Endothelial cell of umbilical vein (primary cell): ENCODE measurements at regions not wholly inside any gene's neighbourhood (a gene's known extent, or its start where the extent isn't known, plus 50 kb on each side); places are given as distances from the start of the nearest gene placed in this dataset.

Source experiments
- BruUV-seq: library from RNA; stranded (reverse); fragments of 400-500 nt; replicated peaks from 2 replicates; lab custom pipeline; 2021; lab: Mats Ljungman, UMichigan
- CTCF ChIA-PET: fragments of 300-600, 350-600 bp; sonication (Branson Sonifier 250); formaldehyde crosslinking; loops from one replicate; lab custom pipeline; 2021; ENCODE audit warnings: antibody characterized with exemption, inconsistent platforms; lab: Charles Lee
- POLR2A ChIA-PET: fragments of 300-600, 350-600 bp; sonication (Branson Sonifier 250); formaldehyde crosslinking; loops from one replicate; lab custom pipeline; 2021; ENCODE audit warnings: antibody characterized with exemption, inconsistent platforms; lab: Charles Lee
- DNase-seq: peaks from one replicate; pipeline ENCODE4 v3.0.0-alpha.2; 2011; ENCODE audit warnings: low read depth, low spot score
- FAIRE-seq: peaks from 2 replicates; lab custom pipeline; 2011; peaks lifted over from hg19 to GRCh38; lab: Jason Lieb, UNC
- H2AFZ ChIP-seq: 2 replicates; pipeline ENCODE4 v1.6.0; 2012; ENCODE audit warnings: low read depth, low read length, control low read depth, inconsistent platforms
- H3K27ac ChIP-seq: 2 replicates; pipeline ENCODE4 v1.5.1; 2011; ENCODE audit warnings: low read depth, mild to moderate bottlenecking, control low read depth, low read length, moderate library complexity; ENCODE audit not compliant: insufficient read depth
- H3K27me3 ChIP-seq, 2 experiments: 2 replicates each; pipeline versions ENCODE4 v1.6.0 to v1.6.1; 2011; ENCODE audit warnings: low read length in 2 of 2, mixed read lengths in 1 of 2; ENCODE audit not compliant: control insufficient read depth in 2 of 2, insufficient read depth in 2 of 2
- H3K36me3 ChIP-seq, 2 experiments: 2 replicates in 1 of 2; 3 replicates in 1 of 2; pipeline ENCODE4 v1.5.1; 2011; ENCODE audit warnings: low read length in 2 of 2, mild to moderate bottlenecking in 1 of 2, moderate library complexity in 1 of 2; ENCODE audit not compliant: control insufficient read depth in 2 of 2, insufficient read depth in 2 of 2; ENCODE audit errors: extremely low read depth in 1 of 2
- H3K4me1 ChIP-seq: 3 replicates; pipeline ENCODE4 v1.5.1; 2011; ENCODE audit warnings: mild to moderate bottlenecking, low read length; ENCODE audit not compliant: control insufficient read depth, insufficient read depth; ENCODE audit errors: extremely low read depth
- H3K4me2 ChIP-seq: 2 replicates; pipeline ENCODE4 v1.6.1; 2011; ENCODE audit warnings: low read length, control low read depth, mixed read lengths; ENCODE audit not compliant: insufficient read depth
- H3K4me3 ChIP-seq, 3 experiments: fragments of 200-600 bp in 1 of 3; sonication (generic), shearing (Covaris generic) in 1 of 3; replicated peaks in 1 of 3; 2 replicates each; pipeline ENCODE4 v1.5.1; 2011 to 2016; ENCODE audit warnings: control low read depth in 3 of 3, low read length in 3 of 3, mild to moderate bottlenecking in 2 of 3, inconsistent platforms in 1 of 3, low read depth in 1 of 3, moderate library complexity in 1 of 3; ENCODE audit not compliant: insufficient read depth in 1 of 3
- H3K79me2 ChIP-seq: 2 replicates; pipeline ENCODE4 v1.6.0; 2012; ENCODE audit warnings: low read length, inconsistent platforms; ENCODE audit not compliant: control insufficient read depth, insufficient read depth
- H3K9ac ChIP-seq: replicated peaks from 2 replicates; pipeline ENCODE3; 2011; ENCODE audit warnings: low read length, control low read depth; ENCODE audit not compliant: insufficient read depth; ENCODE audit errors: extremely low read depth
- H3K9me1 ChIP-seq: replicated peaks from 3 replicates; pipeline ENCODE4 v1.6.0; 2011; ENCODE audit warnings: mild to moderate bottlenecking, low read length; ENCODE audit not compliant: control insufficient read depth, insufficient read depth; ENCODE audit errors: extremely low read depth
- H3K9me3 ChIP-seq: replicated peaks from 2 replicates; pipeline ENCODE4 v1.5.1; 2012; ENCODE audit warnings: low read length, inconsistent platforms; ENCODE audit not compliant: control insufficient read depth, insufficient read depth
- H4K20me1 ChIP-seq: replicated peaks from 2 replicates; pipeline ENCODE3; 2011; ENCODE audit warnings: mild to moderate bottlenecking, low read length; ENCODE audit not compliant: control insufficient read depth, insufficient read depth; ENCODE audit errors: extremely low read depth
- CTCF ChIP-seq, 2 donors: IDR thresholded peaks; 1 replicate in 1 of 2; 2 replicates in 1 of 2; pipeline ENCODE4 v1.5.1; 2011; ENCODE audit warnings: low read length in 2 of 2, mild to moderate bottlenecking in 2 of 2, moderate library complexity in 2 of 2, control low read depth in 1 of 2, inconsistent platforms in 1 of 2, low read depth in 1 of 2; ENCODE audit not compliant: insufficient read depth in 1 of 2; ENCODE audit errors: extremely low read depth in 1 of 2
- EZH2 ChIP-seq: IDR thresholded peaks from 2 replicates; pipeline ENCODE4 v1.6.1; 2012; ENCODE audit warnings: borderline replicate concordance, low read depth, mild to moderate bottlenecking, moderate library complexity, low read length, inconsistent platforms; ENCODE audit not compliant: severe bottlenecking
- FOS ChIP-seq: IDR thresholded peaks from 2 replicates; pipeline ENCODE4 v1.6.1; 2011; ENCODE audit warnings: mild to moderate bottlenecking, low read length, moderate library complexity, borderline replicate concordance; ENCODE audit not compliant: insufficient read depth
- GATA2 ChIP-seq: IDR thresholded peaks from 2 replicates; pipeline ENCODE4 v1.7.0; 2011; ENCODE audit warnings: low read depth, mild to moderate bottlenecking, moderate library complexity, mixed read lengths, low read length; ENCODE audit not compliant: insufficient read length, insufficient read depth
- JUN ChIP-seq: IDR thresholded peaks from 2 replicates; pipeline ENCODE4 v1.6.1; 2011; ENCODE audit warnings: borderline replicate concordance, low read depth; ENCODE audit not compliant: insufficient read length, insufficient read depth
- MAX ChIP-seq: IDR thresholded peaks from 2 replicates; pipeline ENCODE4 v1.6.1; 2011; ENCODE audit not compliant: insufficient read depth, insufficient read length
- MYC ChIP-seq: IDR thresholded peaks from one replicate; pipeline ENCODE4 v1.6.1; 2011; ENCODE audit warnings: mild to moderate bottlenecking, low read depth, low read length
- POLR2A ChIP-seq: IDR thresholded peaks from 2 replicates; pipeline ENCODE4 v1.6.1; 2012; ENCODE audit warnings: low read depth, mild to moderate bottlenecking, control low read depth, low read length
- POLR2AphosphoS5 ChIP-seq: IDR thresholded peaks from 2 replicates; pipeline ENCODE4 v1.6.1; 2012; ENCODE audit warnings: low read depth, mild to moderate bottlenecking, control low read depth, low read length, moderate library complexity; ENCODE audit not compliant: insufficient read depth
- dilution Hi-C: fragments of 300-500 bp; cut with MboI; formaldehyde crosslinking; loops from one replicate; pipeline ENCODE4 v1.15.0; 2019; ENCODE audit warnings: low sequenced_read_pairs; ENCODE audit not compliant: extremely low pct_ligation_motif_present
- intact Hi-C: fragments of 100-400 bp; cut with micrococcal nuclease; formaldehyde crosslinking; loops from one replicate; pipeline ENCODE4 v1.10.0; 2022

- FAIRE-seq = no peak
- Histone ChIP-seq H3K4me2 (no peak overlapping the region), H3K27ac (no peak overlapping the region), H3K9me1 (no peaks in the 10 kb centered on the region), H3K9me3 (peaks cover 2% of the 10 kb centered on the region), H3K79me2 (no peaks in the 10 kb centered on the region), H3K4me1 (no peaks in the 10 kb centered on the region), H3K36me3 (no peaks in the 10 kb centered on the region), H3K4me3 (no peak overlapping the region), H2AFZ (no peak overlapping the region), H4K20me1 (no peaks in the 10 kb centered on the region), H3K9ac (no peak overlapping the region), H3K27me3 (no peaks in the 10 kb centered on the region)
- POLR2A ChIA-PET = no interaction called here
- CTCF ChIA-PET = no interaction called here
- intact Hi-C loops (no loop called here), dilution Hi-C loops (no loop called here)
- no peak for DNase-seq
- no TSS peak for BruUV-seq
- TF ChIP-seq MAX (no peak), FOS (no peak), GATA2 (no peak), MYC (no peak), POLR2AphosphoS5 (no peak), POLR2A (no peak)
Observed at GRCh38 chr12:16920451-16920850, 314.5 kb upstream of the LMO3 start.

- H3K4me1 ChIP-seq = no peaks in the 10 kb centered on the region
- H3K9ac ChIP-seq = no peak overlapping the region
- BruUV-seq = no TSS peak
- no peak for FAIRE-seq
- ChIA-PET POLR2A (no interaction called here), CTCF (no interaction called here)
- no peak for DNase-seq
- H3K9me1 ChIP-seq = no peaks in the 10 kb centered on the region
- H3K27me3 ChIP-seq = no peaks in the 10 kb centered on the region
- no peak overlapping the region for H3K4me3 ChIP-seq
- no peaks in the 10 kb centered on the region for H3K36me3 ChIP-seq
- H4K20me1 ChIP-seq = no peaks in the 10 kb centered on the region
- TF ChIP-seq JUN (no peak), FOS (no peak), MYC (no peak), EZH2 (no peak), GATA2 (no peak), POLR2A (no peak), CTCF (IDR thresholded peaks at IDR 0.05; ENCODE audit: extremely low read depth in 1 of 2, insufficient read depth in 1 of 2, low read depth in 1 of 2, low read length in 2 of 2) (no peak), MAX (no peak)
- no peak overlapping the region for H3K27ac ChIP-seq
- no peak overlapping the region for H3K4me2 ChIP-seq
- dilution Hi-C loops (no loop called here), intact Hi-C loops (no loop called here)
- H2AFZ ChIP-seq = no peak overlapping the region
- no peaks in the 10 kb centered on the region for H3K79me2 ChIP-seq
- H3K9me3 ChIP-seq = peaks cover 2% of the 10 kb centered on the region
Observed at GRCh38 chr12:16919551-16919950, 313.6 kb upstream of the LMO3 start.
